ENCODE measurements at regions not wholly inside any gene's neighbourhood (a gene's known extent, or its start where the extent isn't known, plus 50 kb on each side); places are given as distances from the start of the nearest gene placed in this dataset.

DNA sequence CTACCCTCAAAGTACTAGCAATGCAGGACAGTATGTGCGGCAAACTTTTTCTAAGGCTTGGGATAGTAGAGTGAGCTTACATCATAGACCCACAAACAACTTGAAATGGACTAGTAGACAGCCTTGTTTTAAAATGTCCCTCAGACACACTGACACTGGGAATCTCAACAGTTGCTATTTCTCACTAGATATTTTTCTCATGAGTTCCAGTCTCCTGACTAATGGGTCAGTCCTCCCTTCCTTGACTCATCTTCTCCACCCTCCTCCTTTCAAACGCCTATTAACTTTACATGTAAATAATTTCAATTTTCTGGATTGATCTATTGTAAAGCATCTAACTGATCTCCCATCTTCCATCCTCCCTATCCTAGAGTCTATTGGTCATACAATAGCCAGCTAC lies 308.3 kb upstream of the PREP start:
- TF ChIP-seq POLR2A (IDR thresholded peaks at IDR 0.05; ENCODE audit: low read depth, low read length): no peak
- no peak for TF ChIP-seq TAF1 (IDR thresholded peaks at IDR 0.05; ENCODE audit: borderline replicate concordance, low read depth, low read length)

Measured in GM12892 (cell line).